HG03558 (cell line): ENCODE measurements at regions not wholly inside any gene's neighbourhood (a gene's known extent, or its start where the extent isn't known, plus 50 kb on each side); places are given as distances from the start of the nearest gene placed in this dataset.

Experiments
- ATAC-seq: cut with Tn5 transposase; IDR thresholded peaks from one replicate; pipeline ENCODE4 v1.9.1; 2021; ENCODE audit warnings: moderate number of reproducible peaks; ENCODE audit not compliant: unreplicated experiment; ENCODE audit errors: extremely low read depth

DNA sequence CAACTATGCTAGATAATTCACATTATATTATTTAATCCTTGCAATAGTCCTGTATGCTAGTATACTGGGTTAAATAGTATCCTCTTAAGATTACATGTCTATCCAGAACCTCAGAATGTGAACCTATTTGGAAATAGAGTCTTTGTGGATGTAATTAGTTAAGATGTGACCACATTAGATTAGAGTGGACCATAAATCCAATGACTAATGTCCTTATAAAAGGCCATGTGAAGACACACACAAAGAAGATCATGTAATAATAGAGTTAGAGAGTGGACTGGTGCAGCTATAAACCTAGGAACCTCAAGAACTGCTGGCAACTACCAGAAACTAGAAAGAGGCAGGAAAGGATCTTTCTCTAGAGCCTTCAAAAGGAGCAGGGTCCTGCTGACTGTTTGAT is 263.6 kb upstream of the PTGER4 start:
- ATAC-seq, result no peak

GRCh38 chr5:40414922-40415321 is 264.8 kb upstream of the PTGER4 start:
- ATAC-seq, result no peak

DNA sequence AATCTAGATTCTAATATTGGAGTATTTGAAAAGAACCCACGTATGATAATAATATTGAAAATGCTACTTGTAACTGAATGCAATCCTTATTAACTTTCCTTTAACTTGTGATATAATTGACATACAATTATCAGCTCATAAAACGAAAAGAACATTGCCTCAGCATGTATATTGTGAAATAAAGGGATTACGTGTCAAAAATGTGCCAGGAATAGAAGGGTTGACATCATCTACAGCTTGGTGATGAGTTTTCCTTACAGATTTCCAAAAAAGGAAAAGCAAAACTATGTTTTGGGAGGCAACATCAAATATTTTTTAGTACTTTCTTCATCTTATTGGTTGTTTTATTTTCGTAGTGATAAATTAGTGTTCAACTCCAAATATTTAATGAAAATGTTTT is 266.0 kb upstream of the PTGER4 start:
- no peak for ATAC-seq

DNA sequence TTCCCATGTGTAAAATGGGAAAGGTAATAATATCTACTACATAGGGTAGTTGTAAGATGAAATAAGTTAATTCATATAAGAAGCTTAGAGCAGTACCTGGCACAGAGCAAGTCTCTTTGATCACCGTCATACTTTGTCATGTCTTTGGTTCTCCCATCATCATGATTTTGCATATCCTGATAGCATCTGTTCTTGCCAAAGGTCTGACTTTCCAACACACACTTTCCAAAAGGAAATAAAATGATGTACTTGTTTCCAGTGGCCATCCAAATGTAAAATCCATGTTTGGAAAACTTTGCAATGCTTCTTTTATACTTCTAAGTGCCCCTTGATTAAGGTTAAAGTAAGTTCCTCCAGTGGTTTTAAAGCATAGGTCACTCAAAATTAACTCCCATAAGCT is 266.9 kb upstream of the PTGER4 start:
- no peak for ATAC-seq

DNA sequence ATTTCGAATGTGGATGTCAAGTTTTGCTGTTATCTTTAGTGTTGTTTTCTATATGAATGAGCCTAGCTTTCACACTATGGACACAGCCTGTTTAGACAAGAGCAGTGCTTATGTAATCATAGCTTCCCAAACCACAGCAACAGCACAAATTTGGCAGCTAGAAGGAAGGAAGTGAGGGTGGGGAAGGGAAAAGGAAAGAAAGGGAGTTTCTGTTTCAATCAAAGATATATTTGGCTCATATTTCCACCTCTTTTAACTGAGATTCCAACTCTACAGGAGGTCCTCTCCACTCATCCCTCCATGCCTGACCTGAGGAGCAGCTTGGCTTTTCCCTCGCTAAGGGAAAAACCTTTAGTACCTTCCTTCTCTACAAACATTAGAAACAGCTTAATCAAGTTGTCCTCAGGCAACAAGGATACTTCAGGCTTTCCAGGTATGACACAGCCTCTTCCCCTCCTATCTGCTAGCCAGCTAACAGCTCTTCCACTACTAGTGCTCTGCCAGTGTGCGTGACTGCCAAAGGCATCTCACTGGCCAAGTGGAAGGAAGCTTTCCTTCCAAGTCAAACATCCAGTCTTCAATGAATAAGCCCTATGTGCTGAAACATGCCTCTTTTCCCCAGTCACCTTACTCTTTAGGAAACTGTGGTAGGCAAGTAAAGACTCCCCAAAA is 268.6 kb upstream of the PTGER4 start:
- no peak for ATAC-seq

DNA sequence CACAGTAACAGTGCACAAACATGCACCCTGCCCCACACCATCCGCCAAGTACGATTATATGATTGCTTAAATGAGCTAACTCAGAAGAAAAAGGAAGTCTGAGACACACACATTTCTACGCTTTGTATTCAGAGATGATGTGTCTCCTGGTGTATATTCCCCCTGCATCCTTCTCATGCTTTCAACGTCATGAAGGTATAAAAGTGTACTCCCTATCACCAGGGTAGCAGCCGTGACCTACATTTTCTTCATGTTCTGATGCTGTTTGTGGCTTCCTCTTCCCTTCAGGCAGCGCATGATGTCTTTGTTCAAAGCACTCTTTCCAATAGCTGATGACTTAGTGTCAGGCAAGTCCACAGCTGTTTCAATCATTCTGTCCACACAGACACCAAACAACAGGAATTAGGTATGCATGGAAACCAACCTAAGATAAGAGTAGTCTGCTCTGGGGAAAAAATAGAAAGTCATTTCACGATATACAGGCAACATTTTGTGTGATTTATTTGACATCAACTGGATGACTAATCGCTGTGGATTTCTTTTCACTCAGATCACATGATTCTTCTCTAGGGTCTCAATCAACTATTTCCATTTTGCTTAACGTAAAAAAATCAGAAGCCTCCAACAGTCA is 269.4 kb upstream of the PTGER4 start:
- ATAC-seq, result no peak

GRCh38 chr5:40409601-40410000 is 270.1 kb upstream of the PTGER4 start:
- ATAC-seq, result no peak

- ATAC-seq, result no peak
Observed at GRCh38 chr5:40406741-40407211, 272.9 kb upstream of the PTGER4 start.

GRCh38 chr5:40405996-40406740 is 273.5 kb upstream of the PTGER4 start:
- no peak for ATAC-seq

DNA sequence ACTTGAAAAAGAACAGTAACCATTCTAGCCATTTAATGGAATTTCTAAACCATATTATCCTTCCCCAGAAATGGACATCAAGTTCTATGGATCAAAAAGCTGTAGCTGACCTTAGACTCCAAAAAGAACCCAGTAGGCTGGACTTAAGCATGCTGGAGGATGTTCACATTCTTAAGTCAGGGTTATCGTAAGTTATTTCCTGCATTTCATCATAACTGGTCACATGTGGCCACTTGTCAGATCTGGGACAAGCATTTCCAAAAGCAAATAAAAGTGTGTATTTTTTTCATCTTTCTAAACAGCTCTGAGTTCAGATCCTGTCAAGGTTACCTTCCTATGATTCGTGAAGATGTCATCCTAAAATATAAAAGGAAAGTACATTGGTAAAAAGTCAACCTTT is 274.5 kb upstream of the PTGER4 start:
- no peak for ATAC-seq

DNA sequence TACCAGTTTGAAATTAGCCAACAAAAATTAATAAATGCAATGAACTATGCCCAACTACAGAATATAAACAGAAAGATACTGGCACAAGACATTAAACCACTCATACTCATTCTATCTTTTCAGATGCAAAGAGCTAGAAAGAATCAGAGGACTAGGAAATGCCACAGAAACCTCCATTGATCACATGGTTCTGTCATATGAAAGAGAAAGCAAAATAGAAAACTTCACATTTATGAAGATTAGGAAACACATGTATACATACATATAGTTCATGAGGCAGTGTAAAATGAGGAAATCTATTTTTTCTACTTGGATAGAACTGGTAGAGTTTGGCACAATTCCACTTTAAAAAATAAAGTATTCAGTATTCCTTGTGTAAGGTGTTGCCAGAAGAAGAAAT is 275.1 kb upstream of the PTGER4 start:
- peak; percentile 72 for ATAC-seq

DNA sequence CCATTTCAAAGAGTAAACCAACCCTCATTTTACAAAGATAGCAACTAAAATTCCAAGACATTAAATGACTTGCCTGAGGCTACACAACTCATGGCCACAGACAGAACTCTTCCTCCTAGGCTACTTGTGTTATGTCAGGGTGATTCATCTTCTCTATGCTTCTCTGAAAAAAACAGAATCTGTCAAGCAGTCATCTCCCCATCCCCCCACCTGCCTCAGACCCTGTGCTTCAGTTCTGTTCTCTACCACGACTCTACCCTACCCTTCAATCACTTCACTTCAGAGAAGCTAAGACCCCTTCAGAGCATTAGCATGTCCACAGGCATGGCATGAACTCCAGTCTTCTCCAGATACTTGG is 277.7 kb upstream of the PTGER4 start:
- no peak for ATAC-seq

- peak; percentile 49 for ATAC-seq
Observed at GRCh38 chr5:40401284-40402006, 278.3 kb upstream of the PTGER4 start.

DNA sequence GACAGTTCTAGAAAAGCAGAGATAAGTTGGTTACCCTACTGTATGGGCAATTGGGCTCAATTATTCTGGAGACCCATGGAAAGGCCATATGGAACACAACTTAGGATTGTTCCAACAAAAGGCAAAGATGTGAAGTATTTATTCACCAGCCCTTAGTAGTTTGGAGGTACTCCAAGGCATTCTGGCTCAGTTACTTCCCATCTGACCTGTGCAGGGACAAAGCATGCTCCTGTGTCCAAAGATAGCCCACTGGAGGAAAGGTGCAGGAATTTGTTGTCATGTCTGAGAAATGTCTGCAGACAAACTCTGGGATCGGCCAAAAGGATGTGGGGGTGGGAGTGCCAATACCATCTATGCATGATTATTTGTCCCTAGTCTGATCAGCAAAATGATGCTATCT is 279.5 kb upstream of the PTGER4 start:
- no peak for ATAC-seq

DNA sequence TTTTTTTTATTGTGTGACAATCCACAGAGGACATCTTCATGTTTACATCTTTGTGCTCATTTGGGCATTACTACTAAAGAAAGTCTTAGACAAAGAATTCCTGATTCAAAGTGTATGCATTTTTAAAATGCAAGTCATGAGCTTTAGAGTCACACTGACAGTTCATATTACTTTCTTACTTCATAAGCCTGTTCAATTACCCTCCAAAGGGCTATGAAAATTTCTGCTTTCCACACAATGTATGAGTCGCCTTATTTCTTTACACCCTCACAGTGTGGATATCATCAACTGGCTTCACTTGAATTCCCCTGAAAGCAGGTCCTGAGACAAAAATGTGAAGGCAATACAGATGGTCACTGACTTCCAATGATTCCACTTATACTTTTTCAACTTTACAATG is 280.4 kb upstream of the PTGER4 start:
- no peak for ATAC-seq

DNA sequence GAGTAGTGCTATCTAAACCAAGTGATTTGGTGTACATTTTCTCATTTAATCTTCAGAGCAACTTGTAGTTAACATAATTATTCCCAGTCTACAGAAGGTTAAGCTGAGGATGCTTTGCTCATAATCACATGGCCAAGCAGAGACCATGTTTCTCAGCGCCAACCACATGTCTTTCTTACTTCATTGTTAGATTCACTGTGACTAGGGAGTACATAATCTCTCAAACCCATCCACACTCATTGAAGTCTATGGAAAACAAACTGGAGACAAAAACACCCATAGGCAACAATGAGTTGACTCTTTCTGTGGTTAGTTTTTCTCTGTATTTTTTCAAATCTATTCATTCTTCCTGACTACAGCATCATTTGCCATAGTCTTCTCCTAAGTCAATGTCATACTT is 281.7 kb upstream of the PTGER4 start:
- ATAC-seq, result no peak

GRCh38 chr5:40397091-40397490 is 282.6 kb upstream of the PTGER4 start:
- ATAC-seq, result no peak

DNA sequence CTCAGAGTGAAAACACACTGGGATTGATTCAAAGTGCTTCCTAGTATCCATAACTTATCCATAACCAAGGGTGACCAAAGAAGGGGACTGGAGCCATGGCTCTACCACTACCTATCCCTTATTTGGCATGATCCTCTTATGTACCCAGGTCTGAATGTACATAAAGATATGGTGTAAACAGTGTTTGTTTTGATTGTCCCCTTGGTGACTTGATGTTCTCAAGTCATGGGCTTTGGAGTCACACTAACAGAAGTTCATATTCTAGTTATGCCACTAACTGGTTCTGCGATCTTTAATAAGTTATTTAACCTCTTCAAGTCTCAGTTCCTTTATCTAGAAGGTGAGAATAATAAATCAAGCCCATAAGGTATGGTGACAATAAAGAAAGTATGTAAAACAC is 283.4 kb upstream of the PTGER4 start:
- no peak for ATAC-seq

DNA sequence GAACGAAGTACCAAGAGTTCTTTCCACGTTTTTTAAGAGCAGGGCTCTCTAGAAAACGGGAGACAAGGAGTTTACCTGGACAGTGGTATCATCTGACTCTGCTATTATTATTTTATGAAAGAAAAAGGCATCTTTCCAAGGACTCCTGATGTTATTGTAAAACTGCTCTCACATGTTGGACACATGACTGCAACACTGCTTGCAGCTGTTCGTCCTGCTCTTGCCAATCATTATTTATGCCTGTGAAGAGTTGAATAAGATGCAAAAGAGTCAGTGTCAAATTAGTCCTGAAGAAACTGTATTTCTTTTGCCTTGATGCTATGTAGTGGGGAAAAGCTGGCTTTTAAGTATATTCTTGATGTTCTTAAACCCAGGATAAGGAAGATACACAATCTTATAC is 284.5 kb upstream of the PTGER4 start:
- ATAC-seq, result no peak

DNA sequence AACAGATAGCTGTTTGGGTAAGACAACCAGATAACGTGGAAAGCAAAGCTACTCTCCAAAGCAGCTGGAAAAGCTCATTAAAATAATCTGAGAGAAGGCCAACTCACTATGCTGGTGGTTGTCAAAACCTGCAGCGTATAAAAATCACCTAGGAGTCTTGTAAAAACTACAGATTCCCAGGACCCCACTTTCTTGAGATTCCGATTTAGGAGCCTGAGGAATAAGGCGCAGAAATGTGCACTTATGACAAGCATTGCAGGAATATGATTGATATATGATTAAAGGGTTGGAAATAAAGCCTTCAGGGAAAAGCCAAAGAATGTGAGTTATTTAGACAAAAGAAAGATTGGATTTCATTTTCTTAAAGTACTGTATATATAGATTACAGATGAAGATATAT is 285.0 kb upstream of the PTGER4 start:
- ATAC-seq, result no peak

GRCh38 chr5:40391642-40392041 is 288.1 kb upstream of the PTGER4 start:
- no peak for ATAC-seq
